Endothelial cell (in vitro differentiated cells): ENCODE measurements at regions not wholly inside any gene's neighbourhood (a gene's known extent, or its start where the extent isn't known, plus 50 kb on each side); places are given as distances from the start of the nearest gene placed in this dataset.

Experiments used
- DNase-seq: peaks from one replicate; pipeline ENCODE4 v3.0.0; 2021; ENCODE audit warnings: low spot score
- H3K27ac Mint-ChIP-seq: one replicate; pipeline ENCODE4 v1.8.0; 2021; ENCODE audit warnings: mixed read lengths, inconsistent platforms; ENCODE audit not compliant: unreplicated experiment
- H3K27me3 Mint-ChIP-seq: one replicate; pipeline ENCODE4 v1.8.0; 2021; ENCODE audit warnings: mild to moderate bottlenecking, moderate library complexity, mixed read lengths, inconsistent platforms; ENCODE audit not compliant: unreplicated experiment
- H3K36me3 Mint-ChIP-seq: one replicate; pipeline ENCODE4 v1.8.0; 2021; ENCODE audit warnings: mild to moderate bottlenecking, low read depth, mixed read lengths, inconsistent platforms; ENCODE audit not compliant: unreplicated experiment
- H3K4me1 Mint-ChIP-seq: one replicate; pipeline ENCODE4 v1.8.0; 2021; ENCODE audit warnings: mild to moderate bottlenecking, mixed read lengths, inconsistent platforms; ENCODE audit not compliant: unreplicated experiment
- H3K4me3 Mint-ChIP-seq: one replicate; pipeline ENCODE4 v1.8.0; 2021; ENCODE audit warnings: mild to moderate bottlenecking, mixed read lengths, inconsistent platforms; ENCODE audit not compliant: unreplicated experiment
- H3K9me3 Mint-ChIP-seq: one replicate; pipeline ENCODE4 v1.8.0; 2021; ENCODE audit warnings: mixed read lengths, inconsistent platforms; ENCODE audit not compliant: unreplicated experiment
- CTCF ChIP-seq: fragments of 200-600 bp; sonication (generic); IDR thresholded peaks from one replicate; pipeline ENCODE4 v1.5.0; 2021; ENCODE audit warnings: antibody characterized with exemption; ENCODE audit not compliant: unreplicated experiment

GRCh38 chr15:69830876-69831275, 266.8 kb downstream of the TLE3 start:
- no peak overlapping the region for H3K4me3 Mint-ChIP-seq
- H3K27me3 Mint-ChIP-seq: peaks cover 5% of the 10 kb centered on the region
- TF ChIP-seq CTCF: no peak
- H3K36me3 Mint-ChIP-seq: no peaks in the 10 kb centered on the region
- peaks cover 3% of the 10 kb centered on the region for H3K4me1 Mint-ChIP-seq
- H3K27ac Mint-ChIP-seq: no peak overlapping the region
- no peak for DNase-seq
- H3K9me3 Mint-ChIP-seq: no peaks in the 10 kb centered on the region

GRCh38 chr15:69834267-69834666, 263.4 kb downstream of the TLE3 start:
- H3K4me1 Mint-ChIP-seq: peaks cover 5% of the 10 kb centered on the region
- no peak for DNase-seq
- TF ChIP-seq CTCF: no peak
- no peak overlapping the region for H3K27ac Mint-ChIP-seq
- no peaks in the 10 kb centered on the region for H3K9me3 Mint-ChIP-seq
- H3K36me3 Mint-ChIP-seq: no peaks in the 10 kb centered on the region
- H3K4me3 Mint-ChIP-seq: no peak overlapping the region
- peaks cover 5% of the 10 kb centered on the region for H3K27me3 Mint-ChIP-seq

GRCh38 chr15:69834761-69835160, 263.0 kb downstream of the TLE3 start:
- Mint-ChIP-seq H3K27ac (no peak overlapping the region), H3K27me3 (peaks cover 8% of the 10 kb centered on the region)

GRCh38 chr15:69836048-69836447, 261.7 kb downstream of the TLE3 start:
- Mint-ChIP-seq H3K27me3 (peaks cover 9% of the 10 kb centered on the region), H3K4me3 (no peak overlapping the region), H3K9me3 (no peaks in the 10 kb centered on the region), H3K36me3 (no peaks in the 10 kb centered on the region), H3K27ac (no peak overlapping the region), H3K4me1 (peaks cover 5% of the 10 kb centered on the region)
- no peak for TF ChIP-seq CTCF
- DNase-seq: no peak

More at GRCh38 chr15:69834761-69835160, 263.0 kb downstream of the TLE3 start:
- TF ChIP-seq CTCF: no peak
- H3K4me1 Mint-ChIP-seq: peaks cover 5% of the 10 kb centered on the region
- no peaks in the 10 kb centered on the region for H3K36me3 Mint-ChIP-seq
- no peaks in the 10 kb centered on the region for H3K9me3 Mint-ChIP-seq
- no peak overlapping the region for H3K4me3 Mint-ChIP-seq
- no peak for DNase-seq

DNA sequence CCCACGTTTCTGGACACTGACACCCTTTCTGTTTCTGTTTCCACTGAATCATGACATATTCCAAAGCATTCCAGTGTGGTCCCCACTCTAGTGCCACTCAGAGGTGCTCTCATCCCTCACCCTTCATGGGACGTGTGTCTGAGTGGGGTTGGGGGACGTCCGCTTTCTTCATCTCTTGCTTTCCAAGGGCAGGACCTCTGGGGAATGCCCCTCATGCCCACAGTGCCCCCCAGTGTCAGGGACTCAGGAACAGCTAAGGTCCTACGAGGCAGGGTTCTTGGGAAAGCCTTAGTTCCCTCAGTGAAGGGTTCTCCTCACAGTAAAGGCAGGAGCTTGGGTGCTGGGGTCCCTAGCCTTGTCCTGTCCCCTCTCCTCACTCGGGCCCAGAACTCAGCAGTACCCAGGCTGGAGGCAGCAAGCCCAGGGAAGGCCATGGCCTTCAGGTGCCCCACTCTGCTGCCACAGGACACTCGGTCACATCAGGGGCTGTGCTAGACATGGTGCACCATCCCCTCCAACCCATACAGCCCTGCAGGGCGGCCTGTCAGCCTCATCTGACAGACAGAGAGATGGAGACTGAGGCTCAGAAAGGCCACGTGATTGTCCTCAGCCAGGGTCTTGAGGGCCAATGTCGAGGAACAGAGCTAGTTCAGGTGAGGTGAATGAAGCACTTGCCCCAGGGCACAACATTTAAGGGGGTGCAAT, 261.0 kb downstream of the TLE3 start:
- Mint-ChIP-seq H3K27me3 (peaks cover 9% of the 10 kb centered on the region), H3K9me3 (no peaks in the 10 kb centered on the region), H3K4me1 (peaks cover 5% of the 10 kb centered on the region), H3K36me3 (no peaks in the 10 kb centered on the region), H3K4me3 (no peak overlapping the region), H3K27ac (no peak overlapping the region)
- no peak for TF ChIP-seq CTCF
- no peak for DNase-seq
